Lung (tissue), 11 donors: ENCODE measurements at regions not wholly inside any gene's neighbourhood (a gene's known extent, or its start where the extent isn't known, plus 50 kb on each side); places are given as distances from the start of the nearest gene placed in this dataset.
A peak's percentile ranks its signal among the peaks of the same experiment; 100 is the strongest.

ENCODE experiments used
- ATAC-seq: fragments of 200-7000 bp; cut with Tn5 transposase; one replicate; pipeline ENCODE4 v1.9.1; 2020; ENCODE audit warnings: moderate number of reproducible peaks; ENCODE audit not compliant: insufficient read depth, low FRiP score
- DNase-seq, 3 donors: peaks; one replicate each; pipeline ENCODE4 v3.0.0-alpha.2; 2013 to 2017
- H3K27ac ChIP-seq, 2 donors: one replicate each; pipeline ENCODE4 v1.5.1; 2013; ENCODE audit warnings: mild to moderate bottlenecking in 2 of 2, moderate library complexity in 2 of 2, control low read depth in 1 of 2, inconsistent platforms in 1 of 2, low read depth in 1 of 2, low read length in 1 of 2
- H3K27me3 ChIP-seq, 3 donors: one replicate each; pipeline ENCODE4 v1.5.1; 2013; ENCODE audit warnings: low read length in 2 of 3; ENCODE audit not compliant: control insufficient read depth in 3 of 3, insufficient read depth in 3 of 3
- H3K36me3 ChIP-seq, 4 donors: one replicate each; pipeline ENCODE4 v1.5.1; 2013; ENCODE audit warnings: low read length in 4 of 4, mild to moderate bottlenecking in 1 of 4, moderate library complexity in 1 of 4; ENCODE audit not compliant: control insufficient read depth in 4 of 4, insufficient read depth in 4 of 4
- H3K4me1 ChIP-seq, 5 donors: one replicate each; pipeline ENCODE4 v1.5.1; 2013; ENCODE audit warnings: low read length in 5 of 5, mild to moderate bottlenecking in 2 of 5, moderate library complexity in 1 of 5; ENCODE audit not compliant: control insufficient read depth in 5 of 5, insufficient read depth in 5 of 5
- H3K4me3 ChIP-seq: one replicate; pipeline ENCODE4 v1.5.1; 2013; ENCODE audit warnings: mild to moderate bottlenecking, control low read depth, moderate library complexity
- H3K9ac ChIP-seq, 2 donors: one replicate each; pipeline ENCODE4 v1.5.1; 2013; ENCODE audit warnings: low read length in 2 of 2, control low read depth in 1 of 2; ENCODE audit not compliant: insufficient read depth in 1 of 2
- H3K9me3 ChIP-seq, 4 donors: one replicate each; pipeline ENCODE4 v1.5.1; 2013; ENCODE audit warnings: low read length in 3 of 4, mild to moderate bottlenecking in 1 of 4, moderate library complexity in 1 of 4; ENCODE audit not compliant: control insufficient read depth in 4 of 4, insufficient read depth in 3 of 4
- CTCF ChIP-seq: IDR thresholded peaks from 2 replicates; pipeline ENCODE4 v1.5.1; 2012; ENCODE audit warnings: mild to moderate bottlenecking; ENCODE audit errors: control extremely low read depth, extremely low read depth
- WGBS, 2 donors: extraction: QIAGEN DNeasy Blood & Tissue Kit; methylation state at CpG; one replicate each; pipeline ENCODE4 v1.1.7; 2013; 5-methylcytosine and 5-hydroxymethylcytosine counted together
- donor health status: control.
- donor health status: control.
- donor health status: Bipolar disorder and iron deficiency.
- donor health status: healthy.
- donor health status: DM: yes; HTN: yes; CAD: no.

- DNase-seq: no peak
- Histone ChIP-seq H3K4me1 (peaks cover 14 to 38% (median 18%) of the 10 kb centered on the region in 5 donors), H3K9me3 (no peaks in the 10 kb centered on the region), H3K27ac (peak overlapping the region; percentile 88 to 98), H3K9ac (no peak overlapping the region), H3K36me3 (no peaks in the 10 kb centered on the region), H3K4me3 (no peak overlapping the region), H3K27me3 (no peaks in the 10 kb centered on the region)
- no peak for ATAC-seq
- WGBS, 2 donors: 60 to 63% methylated on average over 6 of the region's 6 CpGs
- no peak for TF ChIP-seq CTCF
Measured at GRCh38 chr1:234980291-234980644, 148.4 kb downstream of the TOMM20 start.

- no peaks in the 10 kb centered on the region for H3K27me3 ChIP-seq
- H3K9ac ChIP-seq: no peak overlapping the region
- DNase-seq (no peak), ATAC-seq (no peak)
- H3K4me1 ChIP-seq: peaks cover 14 to 31% (median 23%) of the 10 kb centered on the region in 5 donors
- no peak overlapping the region for H3K4me3 ChIP-seq
- peak overlapping the region; percentile 88 to 98 for H3K27ac ChIP-seq
- H3K36me3 ChIP-seq: no peaks in the 10 kb centered on the region
- WGBS, 2 donors: 47 to 57% methylated on average over 15 of the region's 15 CpGs
- TF ChIP-seq CTCF: no peak
- H3K9me3 ChIP-seq: no peaks in the 10 kb centered on the region
Measured at GRCh38 chr1:234979296-234980279, 149.0 kb downstream of the TOMM20 start.

- H3K27me3 ChIP-seq: no peaks in the 10 kb centered on the region
- no peaks in the 10 kb centered on the region for H3K9me3 ChIP-seq
- no peak overlapping the region for H3K4me3 ChIP-seq
- peaks cover 14 to 31% (median 23%) of the 10 kb centered on the region in 5 donors for H3K4me1 ChIP-seq
- DNase-seq: peak; percentile 46 to 73 (median 70)
- no peak for ATAC-seq
- peak overlapping the region; percentile 88 to 98 for H3K27ac ChIP-seq
- no peak overlapping the region for H3K9ac ChIP-seq
- no peaks in the 10 kb centered on the region for H3K36me3 ChIP-seq
- no peak for TF ChIP-seq CTCF
- WGBS, 2 donors: 21 to 34% methylated on average over 14 of the region's 14 CpGs
Measured at GRCh38 chr1:234978397-234979295, 150.0 kb downstream of the TOMM20 start.
